AG08395 (cell line): ENCODE measurements at regions not wholly inside any gene's neighbourhood (a gene's known extent, or its start where the extent isn't known, plus 50 kb on each side); places are given as distances from the start of the nearest gene placed in this dataset.

Experiments
- DNase-seq: peaks from one replicate; pipeline ENCODE4 v3.0.0; 2012; ENCODE audit warnings: mixed read lengths, low spot score

GRCh38 chr3:18044191-18044590, 301.8 kb upstream of the TBC1D5 start:
- DNase-seq, result no peak

GRCh38 chr3:18036450-18036815, 294.0 kb upstream of the TBC1D5 start:
- no peak for DNase-seq

GRCh38 chr3:18035641-18036449, 293.4 kb upstream of the TBC1D5 start:
- no peak for DNase-seq

GRCh38 chr3:18033581-18034108, 291.2 kb upstream of the TBC1D5 start:
- DNase-seq, result no peak

GRCh38 chr3:18030371-18030870, 288.0 kb upstream of the TBC1D5 start:
- DNase-seq, result no peak

GRCh38 chr3:18027161-18027939, 284.9 kb upstream of the TBC1D5 start:
- DNase-seq, result no peak

GRCh38 chr3:18024715-18025114, 282.3 kb upstream of the TBC1D5 start:
- no peak for DNase-seq

- no peak for DNase-seq
Measured at GRCh38 chr3:18019161-18019495, 276.7 kb upstream of the TBC1D5 start.

GRCh38 chr3:18018491-18019160, 276.2 kb upstream of the TBC1D5 start:
- no peak for DNase-seq

- DNase-seq, result no peak
Measured at GRCh38 chr3:18016366-18016765, 273.9 kb upstream of the TBC1D5 start.

- DNase-seq, result no peak
Measured at GRCh38 chr3:18012933-18013332, 270.5 kb upstream of the TBC1D5 start.

GRCh38 chr3:18012436-18012835, 270.0 kb upstream of the TBC1D5 start:
- DNase-seq, result no peak

GRCh38 chr3:18011387-18011786, 269.0 kb upstream of the TBC1D5 start:
- no peak for DNase-seq

- no peak for DNase-seq
Measured at GRCh38 chr3:18010001-18010400, 267.6 kb upstream of the TBC1D5 start.

- DNase-seq, result no peak
Measured at GRCh38 chr3:18008706-18009368, 266.4 kb upstream of the TBC1D5 start.

GRCh38 chr3:18007980-18008379, 265.5 kb upstream of the TBC1D5 start:
- DNase-seq, result no peak

GRCh38 chr3:17995769-17996168, 253.3 kb upstream of the TBC1D5 start:
- no peak for DNase-seq

- no peak for DNase-seq
Measured at GRCh38 chr3:17994167-17994566, 251.7 kb upstream of the TBC1D5 start.

- DNase-seq, result no peak
Measured at GRCh38 chr3:17990390-17990789, 248.0 kb upstream of the TBC1D5 start.

GRCh38 chr3:17986348-17986816, 244.0 kb upstream of the TBC1D5 start:
- no peak for DNase-seq

GRCh38 chr3:17985658-17986347, 243.4 kb upstream of the TBC1D5 start:
- no peak for DNase-seq
